ENCODE measurements at regions not wholly inside any gene's neighbourhood (a gene's known extent, or its start where the extent isn't known, plus 50 kb on each side); places are given as distances from the start of the nearest gene placed in this dataset.

DNA sequence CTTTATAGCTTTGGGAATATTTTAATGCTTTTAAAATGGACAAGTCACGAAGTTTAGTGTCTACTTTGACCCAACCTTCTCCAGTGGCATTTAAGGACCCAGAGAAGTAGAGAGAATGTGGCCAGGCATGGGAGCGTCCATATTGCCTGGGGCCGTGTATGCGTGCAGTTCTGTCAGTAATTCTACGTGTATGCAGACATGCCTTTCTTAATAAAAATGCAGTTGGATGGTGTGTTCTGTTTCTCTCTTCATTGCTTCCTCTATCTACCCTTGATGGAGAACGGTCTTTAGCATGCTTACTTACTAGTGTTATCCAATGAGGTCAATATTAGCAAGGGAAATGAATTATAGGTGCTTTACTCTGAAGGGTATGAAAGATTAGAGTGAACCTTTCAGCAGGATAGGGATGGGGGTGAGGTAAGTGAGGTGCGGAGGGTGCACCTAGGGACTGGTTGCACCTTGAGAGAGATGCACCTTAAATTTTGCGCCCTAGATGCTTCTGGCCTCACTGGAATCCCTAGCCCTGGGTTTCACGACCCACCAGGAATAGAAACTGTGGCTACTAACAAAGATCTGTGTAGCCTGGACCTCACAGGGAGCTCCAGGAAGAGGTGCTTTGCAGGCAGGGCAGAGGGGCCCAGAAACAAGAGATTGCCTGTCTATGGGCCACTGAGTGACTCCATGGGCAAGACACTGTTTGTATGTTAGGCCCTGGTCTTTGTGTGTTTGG, 194.3 kb downstream of the MYCN start:
- TF ChIP-seq CTCF (IDR thresholded peaks at IDR 0.05 in 8 of 11, conservative IDR thresholded peaks at IDR 0.05 in 3 of 11) (no peak), POLR2AphosphoS5 (IDR thresholded peaks at IDR 0.05) (no peak), POLR2A (IDR thresholded peaks at IDR 0.05) (no peak)
